K562 (cell line): ENCODE measurements at regions not wholly inside any gene's neighbourhood (a gene's known extent, or its start where the extent isn't known, plus 50 kb on each side); places are given as distances from the start of the nearest gene placed in this dataset.

Source experiments
- ATAC-seq: fragments of 200-7000 bp; cut with Tn5 transposase; 3 replicates; pipeline ENCODE4 v1.9.1; 2020; ENCODE audit warnings: moderate library complexity
- BruUV-seq: library from RNA; stranded (reverse); fragments of 400-500 nt; replicated peaks from 2 replicates; lab custom pipeline; 2021; lab: Mats Ljungman, UMichigan
- CTCF ChIA-PET: fragments of 300-600 bp; formaldehyde crosslinking; extraction: SDS; loops from one replicate; lab custom pipeline; 2021; ENCODE audit warnings: low intra/inter-chr PET ratio; lab: Yijun Ruan, JAX
- POLR2A ChIA-PET: fragments of 300-600, 350-650 bp; sonication (Branson Sonifier 250); formaldehyde crosslinking; extraction: SDS; loops from one replicate; lab custom pipeline; 2021; ENCODE audit warnings: antibody characterized with exemption, inconsistent platforms; lab: Yijun Ruan, JAX
- DNase-seq, 4 experiments: peaks; one replicate each; pipeline versions ENCODE4 v3.0.0 to v3.0.0-alpha.2; 2011 to 2018; ENCODE audit warnings: low spot score in 3 of 4, mixed read lengths in 3 of 4; ENCODE audit errors: extremely low read depth in 1 of 4
- FAIRE-seq: peaks from 2 replicates; lab custom pipeline; 2011; peaks lifted over from hg19 to GRCh38; lab: Jason Lieb, UNC
- H2AFZ ChIP-seq: 2 replicates; pipeline ENCODE4 v1.6.0; 2011; ENCODE audit warnings: low read depth, low read length, control low read depth, inconsistent platforms
- H3K27ac ChIP-seq: fragments of 200-600 bp; 3 replicates; pipeline ENCODE4 v1.8.0; 2011; ENCODE audit warnings: low read depth, mild to moderate bottlenecking, control low read depth, inconsistent platforms, low read length, moderate library complexity, mixed read lengths; ENCODE audit errors: extremely low read depth
- H3K27me3 ChIP-seq, 2 experiments: fragments of 300-600 bp in 1 of 2; 2 replicates in 1 of 2; 3 replicates in 1 of 2; pipeline versions ENCODE4 v1.6.0 to v1.8.0; 2011; ENCODE audit warnings: inconsistent platforms in 2 of 2, low read length in 2 of 2, mild to moderate bottlenecking in 1 of 2, mixed read lengths in 1 of 2, moderate library complexity in 1 of 2; ENCODE audit not compliant: control insufficient read depth in 2 of 2, insufficient read depth in 2 of 2
- H3K36me3 ChIP-seq: fragments of 300-600 bp; 3 replicates; pipeline ENCODE4 v1.8.0; 2011; ENCODE audit warnings: mild to moderate bottlenecking, low read length, inconsistent platforms; ENCODE audit not compliant: control insufficient read depth, insufficient read depth
- H3K4me1 ChIP-seq, 2 experiments: fragments of 200-600 bp in 1 of 2; replicated peaks in 1 of 2; 2 replicates in 1 of 2; 3 replicates in 1 of 2; pipeline versions ENCODE4 v1.5.1 to v1.8.0; 2011; ENCODE audit warnings: inconsistent platforms in 2 of 2, low read length in 2 of 2, mild to moderate bottlenecking in 1 of 2, mixed read lengths in 1 of 2, moderate library complexity in 1 of 2; ENCODE audit not compliant: control insufficient read depth in 2 of 2, insufficient read depth in 2 of 2
- H3K4me2 ChIP-seq: 2 replicates; pipeline ENCODE4 v1.6.1; 2011; ENCODE audit warnings: low read length, control low read depth, inconsistent platforms, mixed read lengths; ENCODE audit not compliant: insufficient read depth
- H3K4me3 ChIP-seq: fragments of 200-600 bp; sonication (generic), shearing (Covaris generic); 2 replicates; pipeline ENCODE4 v1.5.1; 2016; ENCODE audit warnings: control low read depth, inconsistent platforms
- H3K79me2 ChIP-seq: fragments of 200-600 bp; 3 replicates; pipeline ENCODE4 v1.8.0; 2011; ENCODE audit warnings: low read length, inconsistent platforms; ENCODE audit not compliant: control insufficient read depth, insufficient read depth
- H3K9ac ChIP-seq, 2 experiments: 2 replicates each; pipeline versions ENCODE4 v1.6.0 to v1.6.1; 2011; ENCODE audit warnings: low read depth in 2 of 2, low read length in 2 of 2, control low read depth in 1 of 2, inconsistent platforms in 1 of 2, mild to moderate bottlenecking in 1 of 2, mixed read lengths in 1 of 2; ENCODE audit not compliant: insufficient read depth in 1 of 2
- H3K9me1 ChIP-seq: one replicate; pipeline ENCODE4 v1.6.0; 2011; ENCODE audit warnings: inconsistent platforms, mild to moderate bottlenecking, low read length, moderate library complexity; ENCODE audit not compliant: control insufficient read depth, insufficient read depth
- H3K9me3 ChIP-seq: replicated peaks from 2 replicates; pipeline ENCODE4 v1.5.1; 2011; ENCODE audit warnings: low read depth, low read length, inconsistent platforms; ENCODE audit not compliant: control insufficient read depth, insufficient read depth
- H4K20me1 ChIP-seq: replicated peaks from 2 replicates; pipeline ENCODE4 v1.6.1; 2011; ENCODE audit warnings: low read length, inconsistent platforms, mixed read lengths; ENCODE audit not compliant: control insufficient read depth, insufficient read depth
- ESRRA ChIP-seq: fragments of 450-650 bp; IDR thresholded peaks from 2 replicates; pipeline ENCODE4 v1.6.1; 2014; ENCODE audit warnings: low read depth, mild to moderate bottlenecking, moderate library complexity, borderline replicate concordance
- MYBL2 ChIP-seq, 2 experiments: fragments of 450-650 bp in 1 of 2; sonication (generic) in 1 of 2; formaldehyde crosslinking in 1 of 2; IDR thresholded peaks; 2 replicates each; pipeline versions ENCODE4 v1.6.1 to v1.8.1; 2017 to 2022; ENCODE audit warnings: borderline replicate concordance in 1 of 2, inconsistent platforms in 1 of 2, low read depth in 1 of 2, mild to moderate bottlenecking in 1 of 2, missing genetic modification reagents in 1 of 2, moderate library complexity in 1 of 2
- NEUROD1 ChIP-seq: fragments of 150-350 bp; IDR thresholded peaks from 2 replicates; pipeline ENCODE4 v1.6.1; 2014; ENCODE audit warnings: borderline replicate concordance, low read length, low read depth; ENCODE audit not compliant: partially characterized antibody
- PPARD ChIP-seq: fragments of 250-450 bp; sonication (Bioruptor Pico); IDR thresholded peaks from 2 replicates; pipeline ENCODE4 v1.8.0; 2022; ENCODE audit warnings: inconsistent platforms, mild to moderate bottlenecking, moderate library complexity
- ZNF764 ChIP-seq: fragments of 250-450 bp; sonication (Bioruptor Pico); IDR thresholded peaks from 2 replicates; pipeline ENCODE4 v1.4.0; 2020; ENCODE audit warnings: low read depth, mild to moderate bottlenecking, moderate library complexity
- WGBS: fragments of 100-300 bp; shearing (Covaris generic); methylation state at CpG from one replicate; pipeline ENCODE4 v1.1.6; 2016; ENCODE audit warnings: low coverage, mixed read lengths; ENCODE audit not compliant: insufficient coverage; ENCODE audit errors: missing lambda C conversion rate; 5-methylcytosine and 5-hydroxymethylcytosine counted together
- in situ Hi-C: fragments of 300-500 bp; cut with MboI; formaldehyde crosslinking; loops from 4 replicates; pipeline ENCODE4 v1.15.0; 2018; ENCODE audit warnings: inconsistent platforms, mixed read lengths
- intact Hi-C: fragments of 100-400 bp; cut with micrococcal nuclease; formaldehyde crosslinking; loops from 2 replicates; pipeline ENCODE4 v1.14.2; 2022
- TF ChIP-seq, protein P1 (sequence below): fragments of 450-650 bp; IDR thresholded peaks from 2 replicates; pipeline ENCODE4 v1.6.1; 2018; ENCODE audit not compliant: partially characterized antibody
- TF ChIP-seq, protein P2 (sequence below): sonication (generic); formaldehyde crosslinking; IDR thresholded peaks from 2 replicates; pipeline ENCODE4 v1.8.0; 2022; ENCODE audit warnings: mild to moderate bottlenecking, low read depth, missing genetic modification reagents
- TF ChIP-seq, protein P3 (sequence below), 2 experiments: fragments of 250-450 bp in 1 of 2; fragments of 450-650 bp in 1 of 2; sonication (Bioruptor Pico) in 1 of 2; IDR thresholded peaks; 2 replicates each; pipeline versions ENCODE4 v1.6.1 to v1.8.0; 2016 to 2021; ENCODE audit warnings: mild to moderate bottlenecking in 2 of 2, moderate library complexity in 2 of 2, missing compliant biosample characterization in 1 of 2, missing genetic modification characterization in 1 of 2

DNA sequence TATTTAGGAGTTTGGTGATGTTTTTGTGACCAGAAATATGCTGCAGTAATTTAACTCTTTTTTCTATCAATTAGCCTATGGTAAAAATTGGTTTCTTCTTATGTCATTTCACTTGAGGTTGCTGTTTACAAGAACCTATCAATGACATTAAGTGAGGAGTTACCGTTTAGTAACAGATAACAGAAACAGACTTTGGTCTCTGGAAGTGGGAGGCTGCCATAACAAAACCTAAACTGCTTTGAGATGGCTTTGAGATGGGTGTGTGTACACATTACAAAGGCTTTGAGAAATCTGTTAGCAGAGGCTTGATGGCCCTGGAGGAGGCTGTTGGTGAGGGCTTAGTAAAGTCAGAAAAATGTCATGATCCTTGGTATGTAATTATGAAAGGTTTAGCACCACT lies 90.0 kb downstream of the TMEM114 start:
- DNase-seq (no peak), FAIRE-seq (no peak), ATAC-seq (no peak)
- Histone ChIP-seq H3K27me3 (peaks cover 0 to 4% of the 10 kb centered on the region in 2 experiments; a peak in 1 of 5 replicates), H3K4me3 (no peak overlapping the region), H3K27ac (no peak overlapping the region), H3K79me2 (no peaks in the 10 kb centered on the region), H4K20me1 (no peaks in the 10 kb centered on the region), H3K9me1 (no peaks in the 10 kb centered on the region), H3K36me3 (no peaks in the 10 kb centered on the region), H3K9me3 (no peaks in the 10 kb centered on the region), H2AFZ (no peak overlapping the region), H3K9ac (no peak overlapping the region), H3K4me2 (no peak overlapping the region), H3K4me1 (no peaks in the 10 kb centered on the region)
- BruUV-seq: no TSS peak
- TF ChIP-seq ZNF764 (CRISPR knock-in tag): no peak
- no peak for TF ChIP-seq NEUROD1
- no peak for TF ChIP-seq MYBL2 (IDR thresholded peaks at IDR 0.05; ENCODE audit: low read depth)
- TF ChIP-seq MYBL2 (CRISPR knock-in tag; IDR thresholded peaks at IDR 0.05; ENCODE audit: borderline replicate concordance): no peak
- no peak for TF ChIP-seq PPARD (CRISPR knock-in tag)
- TF ChIP-seq, protein P1, sequence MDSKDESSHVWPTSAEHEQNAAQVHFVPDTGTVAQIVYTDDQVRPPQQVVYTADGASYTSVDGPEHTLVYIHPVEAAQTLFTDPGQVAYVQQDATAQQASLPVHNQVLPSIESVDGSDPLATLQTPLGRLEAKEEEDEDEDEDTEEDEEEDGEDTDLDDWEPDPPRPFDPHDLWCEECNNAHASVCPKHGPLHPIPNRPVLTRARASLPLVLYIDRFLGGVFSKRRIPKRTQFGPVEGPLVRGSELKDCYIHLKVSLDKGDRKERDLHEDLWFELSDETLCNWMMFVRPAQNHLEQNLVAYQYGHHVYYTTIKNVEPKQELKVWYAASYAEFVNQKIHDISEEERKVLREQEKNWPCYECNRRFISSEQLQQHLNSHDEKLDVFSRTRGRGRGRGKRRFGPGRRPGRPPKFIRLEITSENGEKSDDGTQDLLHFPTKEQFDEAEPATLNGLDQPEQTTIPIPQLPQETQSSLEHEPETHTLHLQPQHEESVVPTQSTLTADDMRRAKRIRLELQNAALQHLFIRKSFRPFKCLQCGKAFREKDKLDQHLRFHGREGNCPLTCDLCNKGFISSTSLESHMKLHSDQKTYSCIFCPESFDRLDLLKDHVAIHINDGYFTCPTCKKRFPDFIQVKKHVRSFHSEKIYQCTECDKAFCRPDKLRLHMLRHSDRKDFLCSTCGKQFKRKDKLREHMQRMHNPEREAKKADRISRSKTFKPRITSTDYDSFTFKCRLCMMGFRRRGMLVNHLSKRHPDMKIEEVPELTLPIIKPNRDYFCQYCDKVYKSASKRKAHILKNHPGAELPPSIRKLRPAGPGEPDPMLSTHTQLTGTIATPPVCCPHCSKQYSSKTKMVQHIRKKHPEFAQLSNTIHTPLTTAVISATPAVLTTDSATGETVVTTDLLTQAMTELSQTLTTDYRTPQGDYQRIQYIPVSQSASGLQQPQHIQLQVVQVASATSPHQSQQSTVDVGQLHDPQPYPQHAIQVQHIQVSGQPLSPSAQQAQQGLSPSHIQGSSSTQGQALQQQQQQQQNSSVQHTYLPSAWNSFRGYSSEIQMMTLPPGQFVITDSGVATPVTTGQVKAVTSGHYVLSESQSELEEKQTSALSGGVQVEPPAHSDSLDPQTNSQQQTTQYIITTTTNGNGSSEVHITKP: no peak
- TF ChIP-seq, protein P2, sequence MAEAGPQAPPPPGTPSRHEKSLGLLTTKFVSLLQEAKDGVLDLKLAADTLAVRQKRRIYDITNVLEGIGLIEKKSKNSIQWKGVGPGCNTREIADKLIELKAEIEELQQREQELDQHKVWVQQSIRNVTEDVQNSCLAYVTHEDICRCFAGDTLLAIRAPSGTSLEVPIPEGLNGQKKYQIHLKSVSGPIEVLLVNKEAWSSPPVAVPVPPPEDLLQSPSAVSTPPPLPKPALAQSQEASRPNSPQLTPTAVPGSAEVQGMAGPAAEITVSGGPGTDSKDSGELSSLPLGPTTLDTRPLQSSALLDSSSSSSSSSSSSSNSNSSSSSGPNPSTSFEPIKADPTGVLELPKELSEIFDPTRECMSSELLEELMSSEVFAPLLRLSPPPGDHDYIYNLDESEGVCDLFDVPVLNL: no peak
- TF ChIP-seq ESRRA: no peak
- TF ChIP-seq, protein P3, sequence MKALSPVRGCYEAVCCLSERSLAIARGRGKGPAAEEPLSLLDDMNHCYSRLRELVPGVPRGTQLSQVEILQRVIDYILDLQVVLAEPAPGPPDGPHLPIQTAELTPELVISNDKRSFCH (CRISPR knock-in tag; IDR thresholded peaks at IDR 0.05): no peak
- TF ChIP-seq, protein P3 (tag; IDR thresholded peaks at IDR 0.05): no peak
- 0% methylated on average over 1 of the region's 1 CpG for WGBS
- in situ Hi-C loops: no loop called here
- POLR2A ChIA-PET: no interaction called here
- intact Hi-C loops: no loop called here
- CTCF ChIA-PET: no interaction called here
